WI38 (cell line): ENCODE measurements at regions not wholly inside any gene's neighbourhood (a gene's known extent, or its start where the extent isn't known, plus 50 kb on each side); places are given as distances from the start of the nearest gene placed in this dataset.
"Not testable (repeated sequence)": the region's sequence is repeated elsewhere in the genome, so short reads cannot be mapped to it uniquely, and the experiment has no call there.

Experiments used
- H3K4me3 ChIP-seq: 2 replicates; pipeline ENCODE4 v1.5.1; 2011; ENCODE audit warnings: low read depth, mild to moderate bottlenecking, control low read depth, low read length
- TF ChIP-seq, protein P1 (sequence below): IDR thresholded peaks from 2 replicates; pipeline ENCODE4 v1.5.1; 2012; ENCODE audit warnings: low read depth, mild to moderate bottlenecking, control low read depth, low read length

GRCh38 chr6:100084316-100084990 is 90.4 kb upstream of the MCHR2 start:
- TF ChIP-seq, protein P1, sequence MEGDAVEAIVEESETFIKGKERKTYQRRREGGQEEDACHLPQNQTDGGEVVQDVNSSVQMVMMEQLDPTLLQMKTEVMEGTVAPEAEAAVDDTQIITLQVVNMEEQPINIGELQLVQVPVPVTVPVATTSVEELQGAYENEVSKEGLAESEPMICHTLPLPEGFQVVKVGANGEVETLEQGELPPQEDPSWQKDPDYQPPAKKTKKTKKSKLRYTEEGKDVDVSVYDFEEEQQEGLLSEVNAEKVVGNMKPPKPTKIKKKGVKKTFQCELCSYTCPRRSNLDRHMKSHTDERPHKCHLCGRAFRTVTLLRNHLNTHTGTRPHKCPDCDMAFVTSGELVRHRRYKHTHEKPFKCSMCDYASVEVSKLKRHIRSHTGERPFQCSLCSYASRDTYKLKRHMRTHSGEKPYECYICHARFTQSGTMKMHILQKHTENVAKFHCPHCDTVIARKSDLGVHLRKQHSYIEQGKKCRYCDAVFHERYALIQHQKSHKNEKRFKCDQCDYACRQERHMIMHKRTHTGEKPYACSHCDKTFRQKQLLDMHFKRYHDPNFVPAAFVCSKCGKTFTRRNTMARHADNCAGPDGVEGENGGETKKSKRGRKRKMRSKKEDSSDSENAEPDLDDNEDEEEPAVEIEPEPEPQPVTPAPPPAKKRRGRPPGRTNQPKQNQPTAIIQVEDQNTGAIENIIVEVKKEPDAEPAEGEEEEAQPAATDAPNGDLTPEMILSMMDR = no peak
- no peak overlapping the region for H3K4me3 ChIP-seq

DNA sequence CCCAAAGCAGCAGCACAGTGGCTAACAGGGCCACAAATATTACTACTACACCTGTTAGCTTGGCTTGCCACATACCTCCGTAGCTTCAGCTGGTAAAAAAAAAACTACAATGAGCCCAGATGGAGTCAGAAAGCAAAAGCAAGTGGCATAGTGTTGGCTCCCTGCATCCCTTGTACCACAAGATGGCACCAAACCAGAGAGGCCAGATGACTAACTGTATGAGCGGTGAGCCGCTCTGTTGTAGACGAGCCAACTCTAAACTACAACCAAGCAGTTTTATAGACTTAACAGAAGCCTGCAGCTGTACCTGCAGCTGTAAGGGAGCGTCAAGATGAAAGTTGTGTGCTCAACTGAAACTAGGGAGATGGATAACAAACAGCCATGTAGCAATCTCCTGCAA is 84.5 kb upstream of the MCHR2 start:
- no peak overlapping the region for H3K4me3 ChIP-seq
- TF ChIP-seq, protein P1 = peak; percentile 41; the same call in 1 of the 2 replicates

DNA sequence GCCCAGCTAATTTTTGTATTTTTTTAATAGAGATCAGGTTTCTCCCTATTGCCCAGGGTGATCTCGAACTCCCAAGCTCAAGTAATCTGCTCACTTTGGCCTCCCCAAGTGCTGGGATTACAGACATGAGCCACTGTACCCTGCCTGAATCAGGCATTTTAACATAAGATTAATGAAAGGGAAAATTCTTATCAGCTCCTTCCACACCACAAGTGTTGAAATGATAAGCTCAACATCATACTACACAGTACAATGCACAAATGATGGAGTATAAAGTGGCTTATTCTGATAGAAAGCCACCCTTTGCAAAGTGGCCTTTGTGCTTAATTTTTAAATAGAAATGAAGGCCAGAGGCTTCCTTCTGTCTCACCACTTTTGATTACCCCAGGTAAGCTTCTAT is 71.3 kb upstream of the MCHR2 start:
- no peak overlapping the region for H3K4me3 ChIP-seq
- TF ChIP-seq, protein P1 = no peak

- TF ChIP-seq, protein P1 = no peak
- H3K4me3 ChIP-seq = no peak overlapping the region
These were observed 68.6 kb upstream of the MCHR2 start for GRCh38 chr6:100062621-100063020.

GRCh38 chr6:100057941-100058340 is 63.9 kb upstream of the MCHR2 start:
- H3K4me3 ChIP-seq = no peak overlapping the region
- TF ChIP-seq, protein P1 = no peak

- TF ChIP-seq, protein P1 = no peak
- H3K4me3 ChIP-seq = no peak overlapping the region
These were observed 56.5 kb upstream of the MCHR2 start for GRCh38 chr6:100050550-100050949.

GRCh38 chr6:100043961-100044360 is 49.9 kb upstream of the MCHR2 start:
- H3K4me3 ChIP-seq = not testable (repeated sequence)
